ENCODE measurements at regions not wholly inside any gene's neighbourhood (a gene's known extent, or its start where the extent isn't known, plus 50 kb on each side); places are given as distances from the start of the nearest gene placed in this dataset.
"Not testable (repeated sequence)": the region's sequence is repeated elsewhere in the genome, so short reads cannot be mapped to it uniquely, and the experiment has no call there.

DNA sequence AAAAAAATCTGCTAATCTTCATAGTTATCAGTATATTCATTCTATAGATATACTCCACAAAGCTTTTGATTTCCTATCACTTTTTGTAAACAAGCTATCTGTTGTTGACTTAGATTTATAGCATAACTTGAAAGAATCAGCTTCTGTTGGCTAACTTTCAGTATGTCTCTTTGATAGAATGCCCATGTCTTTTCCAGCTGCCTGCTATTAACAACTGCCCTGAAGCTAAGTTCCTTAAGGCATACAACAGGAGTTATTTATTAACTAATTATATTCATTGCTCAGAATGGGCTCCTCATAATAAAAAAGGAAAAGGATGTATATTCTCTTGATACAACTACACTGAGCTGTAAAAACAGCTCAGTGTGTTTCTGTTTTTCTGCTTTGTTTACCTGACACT is 293.9 kb downstream of the TUSC7 start:
- DNase-seq (ENCODE audit: low read depth), result no peak

DNA sequence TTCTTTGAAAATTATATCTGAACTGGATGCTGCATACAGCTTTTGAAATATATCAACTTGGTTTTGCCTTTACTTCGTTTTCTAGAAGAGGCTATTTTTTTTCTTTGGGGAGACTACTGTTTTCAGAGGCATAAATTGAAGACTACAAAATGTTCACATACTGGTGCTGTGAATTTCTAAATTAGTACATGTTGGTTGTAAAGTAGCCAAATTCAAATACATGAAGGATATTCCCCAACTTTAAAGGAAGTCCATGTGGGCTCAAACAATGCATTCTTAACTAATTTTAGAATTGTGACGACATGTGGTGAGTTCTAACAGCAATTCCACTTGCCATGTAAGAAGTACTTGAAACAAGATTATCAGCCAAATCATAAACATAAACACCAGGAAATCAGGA is 295.7 kb downstream of the TUSC7 start:
- no peak for DNase-seq (ENCODE audit: low read depth)

DNA sequence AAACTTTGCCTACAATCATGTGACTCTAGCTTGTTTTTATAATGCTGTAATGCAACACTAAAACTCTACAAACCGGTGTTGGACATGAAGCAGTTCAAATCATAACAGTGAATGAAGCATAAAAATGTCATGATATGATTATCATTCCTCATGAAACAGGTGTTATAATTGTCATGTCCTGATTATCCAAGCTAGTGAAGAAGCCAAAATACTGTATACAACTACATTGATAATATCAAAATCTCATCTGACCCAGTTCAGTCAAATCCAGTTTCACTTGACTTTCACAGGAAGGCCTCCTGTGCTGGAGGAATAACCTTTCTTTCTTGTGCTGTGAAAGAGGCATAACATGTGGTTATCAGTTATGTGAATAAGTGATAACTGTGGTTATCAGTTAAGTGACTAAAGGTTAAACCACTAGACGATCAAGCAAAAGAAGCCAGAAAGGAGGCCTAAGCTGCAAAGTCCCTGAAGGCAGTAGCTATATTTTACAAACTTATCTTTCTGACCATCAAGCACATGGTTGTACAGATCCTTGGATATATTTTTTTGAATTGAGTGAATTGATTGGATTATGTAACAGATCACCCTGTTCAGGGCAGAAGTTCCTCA is 296.4 kb downstream of the TUSC7 start:
- no peak for DNase-seq (ENCODE audit: low read depth)

DNA sequence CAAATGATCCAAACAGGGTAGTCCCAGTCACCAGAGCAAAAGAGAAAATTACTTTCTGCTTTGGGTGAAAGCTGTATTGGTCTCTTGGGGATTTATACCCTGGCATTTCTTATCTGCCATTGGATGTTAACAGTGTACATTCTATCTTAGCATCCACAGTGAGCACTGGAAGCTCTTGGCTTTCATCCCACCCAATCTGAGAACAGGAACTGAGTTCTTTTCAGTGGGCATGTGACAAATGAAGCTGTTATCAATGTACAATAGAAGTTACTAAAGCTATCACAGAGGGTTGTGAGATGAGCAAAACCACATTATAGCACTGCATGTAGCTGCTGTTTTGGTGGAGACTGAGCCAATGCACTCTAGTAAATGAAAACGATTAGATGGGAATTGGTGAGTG is 300.7 kb downstream of the TUSC7 start:
- no peak for DNase-seq (ENCODE audit: low read depth)

DNA sequence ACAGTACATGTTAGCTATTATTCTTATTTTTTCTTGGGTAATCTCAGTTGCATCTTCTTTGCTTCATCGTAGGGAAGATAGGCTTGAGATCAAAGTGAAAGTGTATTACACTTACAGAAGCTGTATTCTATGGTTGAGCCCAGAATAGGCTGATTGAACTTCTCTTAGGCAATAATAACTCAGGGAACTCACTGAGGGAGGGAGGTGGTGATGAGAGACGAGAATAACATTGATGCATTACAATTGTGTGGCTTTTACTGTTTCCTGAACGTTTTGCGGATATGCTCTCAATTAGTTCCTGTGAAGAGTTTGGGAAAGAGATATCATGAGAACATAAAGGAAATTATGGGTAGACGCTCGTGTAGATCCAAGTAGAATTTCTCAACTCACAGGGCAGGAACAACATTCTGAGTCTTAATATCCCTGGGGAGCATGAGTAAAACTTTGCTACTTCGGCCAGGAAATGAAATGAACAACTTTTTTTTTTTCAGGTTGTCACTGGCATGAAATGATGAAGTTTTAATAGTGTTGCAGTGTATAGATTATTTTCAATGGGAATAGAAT is 302.2 kb downstream of the TUSC7 start:
- no peak for DNase-seq (ENCODE audit: low read depth)

DNA sequence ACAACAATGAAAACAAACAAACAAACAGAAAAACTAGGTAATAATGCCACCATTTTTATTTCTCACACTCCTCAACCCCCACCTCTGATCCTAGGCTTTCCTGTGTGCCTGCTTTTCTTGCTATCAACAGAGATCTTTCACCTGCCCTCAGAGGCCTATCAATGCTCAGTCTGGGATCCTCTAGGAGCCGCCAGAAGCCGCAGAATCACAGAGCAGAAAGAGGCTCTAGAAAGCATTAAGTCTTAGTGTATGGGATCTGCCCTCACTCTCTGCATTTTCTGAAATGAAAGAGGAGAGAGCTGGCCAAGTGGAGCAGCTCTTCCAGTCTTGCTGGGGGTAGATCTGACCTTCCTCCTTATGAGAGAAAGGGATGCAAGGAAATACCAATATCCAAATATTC is 306.8 kb downstream of the TUSC7 start:
- no peak for DNase-seq (ENCODE audit: low read depth)

DNA sequence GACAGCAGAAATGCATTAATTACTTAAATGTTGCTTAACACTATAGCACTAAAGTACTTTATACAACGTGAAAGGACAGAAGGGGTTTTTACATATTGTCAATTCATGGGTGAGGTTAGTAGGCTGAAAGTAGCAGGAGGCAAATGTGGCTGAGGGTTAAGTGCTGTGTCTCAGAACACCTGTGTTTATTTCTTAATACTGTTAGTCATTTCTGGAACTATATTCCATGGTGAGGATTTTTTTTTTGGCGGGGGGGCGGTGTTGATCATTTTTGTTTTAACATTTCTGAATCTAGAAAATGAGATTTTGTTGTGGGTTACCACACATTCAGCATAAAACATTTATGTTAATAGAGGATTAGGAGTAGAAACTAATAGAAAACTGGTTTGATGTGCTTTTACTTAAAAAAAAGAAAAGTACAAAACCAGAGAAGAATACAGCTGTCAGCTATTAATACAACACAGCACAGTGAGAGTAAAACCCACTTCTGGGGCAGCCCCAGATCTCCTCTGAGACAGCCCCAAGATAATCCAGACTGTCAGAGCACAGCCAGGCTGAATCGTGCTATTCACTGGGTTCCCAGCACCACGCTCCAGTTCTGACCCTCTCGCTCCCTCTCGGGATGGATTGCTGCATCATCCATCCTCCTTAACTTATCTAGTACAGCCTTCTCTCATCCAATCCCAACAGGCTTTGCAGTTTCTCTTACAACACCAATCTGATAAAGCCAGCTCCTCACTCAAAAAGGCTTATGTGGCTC is 307.7 kb downstream of the TUSC7 start:
- no peak for DNase-seq (ENCODE audit: low read depth)

DNA sequence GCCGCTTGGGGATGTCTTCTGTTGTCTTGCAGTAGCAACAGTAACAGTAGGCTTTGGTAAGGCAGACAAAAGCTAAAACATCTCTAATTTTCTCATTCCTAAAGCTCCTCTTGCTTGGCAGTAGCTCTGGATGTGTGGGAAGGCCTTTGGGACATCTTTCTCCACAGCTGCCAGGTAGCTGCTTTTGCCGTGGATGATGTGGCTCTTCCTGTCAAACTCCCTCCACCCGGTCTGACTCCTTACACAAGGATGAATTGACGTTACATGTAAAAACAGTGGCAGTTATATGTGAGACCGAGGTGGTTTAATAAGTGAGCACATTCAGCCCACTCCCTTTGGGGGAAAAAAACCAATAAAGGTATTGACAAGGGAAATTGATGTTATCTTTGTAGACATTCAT is 309.1 kb downstream of the TUSC7 start:
- DNase-seq (ENCODE audit: low read depth), result no peak

DNA sequence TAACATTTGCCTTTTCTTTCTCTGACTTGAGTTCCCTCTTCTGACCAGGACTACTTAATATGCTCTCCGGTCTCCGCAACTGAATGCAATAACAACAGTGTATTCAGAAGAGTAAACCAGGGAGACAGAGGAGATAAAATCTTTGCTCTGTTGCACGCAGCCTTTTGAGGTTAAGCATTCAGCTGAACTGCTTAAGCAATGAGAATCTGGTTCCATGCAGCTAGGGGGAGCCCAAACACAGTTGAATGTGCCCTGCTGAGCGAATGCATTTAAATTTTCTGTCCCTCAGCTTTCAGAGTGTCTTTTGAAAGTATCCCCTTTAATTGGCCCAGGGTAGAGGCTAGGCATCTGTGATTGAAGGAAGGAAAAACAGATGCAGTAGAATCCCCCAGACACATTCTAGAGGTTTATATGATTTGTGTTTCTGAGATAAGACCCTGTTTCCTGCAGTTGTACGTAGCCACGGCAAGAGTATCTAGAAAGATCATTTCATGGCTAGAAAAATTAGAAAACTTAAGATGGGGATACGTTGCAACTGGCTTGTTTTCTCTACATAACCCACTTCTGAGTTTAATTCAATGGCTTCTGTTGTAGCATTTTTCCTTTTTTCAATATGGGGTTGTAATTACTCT is 309.6 kb downstream of the TUSC7 start:
- DNase-seq (ENCODE audit: low read depth), result peak; percentile 79

DNA sequence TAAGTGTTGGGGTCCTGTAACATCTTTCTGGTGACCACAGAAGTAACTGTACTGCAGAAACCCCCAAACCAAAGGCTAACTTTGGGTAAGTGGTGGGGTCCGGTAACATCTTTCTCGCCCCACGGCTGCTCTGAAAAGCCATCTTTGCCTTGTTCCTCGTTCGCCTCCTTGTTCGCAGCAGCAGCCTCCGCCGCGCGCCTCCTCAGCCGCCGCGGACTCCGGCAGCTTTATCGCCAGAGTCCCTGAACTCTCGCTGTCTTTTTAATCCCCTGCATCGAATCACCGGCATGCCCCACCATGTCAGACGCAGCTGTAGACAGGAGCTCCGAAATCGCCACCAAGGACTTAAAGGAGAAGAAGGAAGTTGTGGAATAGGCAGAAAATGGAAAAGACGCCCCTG is 316.8 kb downstream of the TUSC7 start:
- DNase-seq (ENCODE audit: low read depth), result no peak

DNA sequence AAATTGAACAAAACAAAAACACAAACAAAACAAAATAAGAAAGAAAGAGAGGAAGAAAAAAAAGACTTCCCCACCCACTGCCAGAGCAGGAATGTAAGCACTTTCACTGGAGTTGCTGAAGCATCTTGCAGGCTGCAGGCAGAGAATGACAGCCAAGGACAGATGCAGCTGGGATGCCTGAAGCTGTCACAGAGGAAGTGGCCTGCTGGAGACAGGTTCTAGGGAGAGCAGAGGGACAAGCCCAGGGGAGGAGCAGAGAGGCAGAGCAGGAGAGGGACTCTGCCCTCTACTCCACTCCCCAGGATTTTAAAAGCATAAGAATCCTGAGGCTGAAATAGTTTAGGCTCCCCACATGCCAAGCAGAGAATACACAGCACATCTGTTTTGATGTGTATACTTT is 326.2 kb downstream of the TUSC7 start:
- DNase-seq (ENCODE audit: low read depth), result peak; percentile 70

DNA sequence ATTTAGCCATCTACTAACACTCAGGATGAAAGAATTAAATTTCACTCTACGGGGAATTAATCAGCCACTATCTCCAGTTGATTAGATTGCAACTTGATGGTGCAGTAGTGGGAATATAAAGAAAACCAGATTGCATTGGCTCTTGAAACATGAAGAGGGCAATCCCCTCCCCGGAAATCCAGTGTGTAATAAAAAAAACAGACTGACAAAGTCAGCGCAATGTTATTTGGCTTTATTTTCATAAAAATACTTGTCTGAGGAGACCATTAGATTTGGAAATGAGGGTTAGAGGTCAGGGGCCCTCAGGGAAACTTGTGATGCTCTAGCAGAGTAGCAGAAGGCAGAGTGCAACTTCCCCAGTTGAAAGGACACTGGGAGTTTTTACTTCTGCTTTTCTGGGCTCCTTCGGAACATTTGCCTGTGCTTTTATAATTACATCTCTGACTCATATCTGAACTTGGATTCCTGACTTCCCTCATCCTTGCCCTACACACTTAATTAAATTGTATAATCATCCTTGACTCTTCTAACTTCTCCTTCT is 326.8 kb downstream of the TUSC7 start:
- peak; percentile 98 for DNase-seq (ENCODE audit: low read depth)

DNA sequence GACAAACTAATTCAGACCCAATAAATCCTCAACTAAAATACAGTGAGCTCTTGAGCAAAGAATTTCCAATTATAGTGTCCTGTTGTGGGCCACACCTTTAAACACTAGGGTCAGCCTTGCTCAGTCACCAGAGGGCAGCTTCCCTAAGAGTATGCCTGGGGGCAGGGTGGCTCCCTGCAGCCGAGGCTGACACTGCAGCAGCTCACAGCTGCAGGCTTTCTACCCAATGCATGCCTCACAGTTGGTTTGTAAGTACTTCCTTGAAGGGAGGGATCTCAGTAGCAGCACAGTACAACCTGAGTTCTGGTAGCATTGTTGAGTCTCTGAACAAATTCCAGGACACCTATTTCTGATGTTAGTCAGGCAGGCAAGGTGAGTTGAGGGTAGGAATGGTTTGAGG is 335.6 kb downstream of the TUSC7 start:
- DNase-seq (ENCODE audit: low read depth), result peak; percentile 52

DNA sequence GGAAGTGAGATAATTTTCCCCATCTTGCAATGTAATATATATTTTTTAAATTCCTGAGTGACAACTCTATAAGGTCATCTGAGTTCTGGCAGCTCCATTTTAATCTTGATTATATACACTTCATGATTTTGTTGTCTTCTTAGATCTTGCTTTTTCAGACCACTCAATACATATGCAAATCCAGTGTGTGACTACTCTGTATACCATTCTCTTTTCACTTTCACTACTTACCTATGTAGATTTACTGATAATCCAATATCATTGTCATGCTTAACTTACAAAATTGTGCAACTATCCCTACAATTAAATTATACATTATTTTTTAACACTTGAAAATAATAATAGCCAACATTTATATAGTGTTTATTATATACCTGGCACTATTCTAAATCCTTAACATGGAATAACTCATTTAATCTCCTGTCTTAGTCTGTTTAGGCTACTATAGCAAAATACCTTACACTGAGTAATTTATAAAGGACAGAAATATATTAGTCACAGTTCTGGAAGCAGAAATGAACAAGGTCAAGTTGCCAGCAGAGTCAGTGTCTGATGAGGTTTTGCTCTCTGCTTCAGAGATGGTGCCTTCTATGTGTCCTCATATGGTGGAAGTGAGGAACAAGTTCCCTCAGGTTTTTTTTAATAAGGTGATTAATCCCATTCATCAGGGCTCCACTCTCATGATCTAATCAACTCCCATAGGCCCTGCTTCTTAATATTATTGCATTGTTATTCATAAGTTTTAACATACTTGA is 338.5 kb downstream of the TUSC7 start:
- DNase-seq (ENCODE audit: low read depth), result peak; percentile 32

DNA sequence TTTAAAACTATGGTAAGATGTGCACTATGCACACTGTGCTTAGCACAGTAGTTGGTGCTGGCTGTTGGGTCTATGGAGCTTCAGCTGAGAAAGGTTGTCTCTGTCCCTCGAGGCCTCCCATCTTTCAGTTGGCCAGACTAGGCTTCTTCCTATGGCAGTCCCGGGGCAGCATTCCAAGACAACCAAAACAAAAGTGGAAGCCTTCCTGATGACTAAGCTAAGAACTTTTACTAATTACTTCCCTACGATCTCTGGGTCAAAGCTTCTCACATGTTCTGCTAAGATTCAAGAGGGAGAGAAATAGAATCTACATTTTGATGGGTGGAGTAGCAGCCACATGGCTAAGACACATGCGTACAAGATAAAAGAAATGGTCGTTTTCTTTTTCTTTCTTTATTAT is 342.8 kb downstream of the TUSC7 start:
- peak; percentile 95 for DNase-seq (ENCODE audit: low read depth)

DNA sequence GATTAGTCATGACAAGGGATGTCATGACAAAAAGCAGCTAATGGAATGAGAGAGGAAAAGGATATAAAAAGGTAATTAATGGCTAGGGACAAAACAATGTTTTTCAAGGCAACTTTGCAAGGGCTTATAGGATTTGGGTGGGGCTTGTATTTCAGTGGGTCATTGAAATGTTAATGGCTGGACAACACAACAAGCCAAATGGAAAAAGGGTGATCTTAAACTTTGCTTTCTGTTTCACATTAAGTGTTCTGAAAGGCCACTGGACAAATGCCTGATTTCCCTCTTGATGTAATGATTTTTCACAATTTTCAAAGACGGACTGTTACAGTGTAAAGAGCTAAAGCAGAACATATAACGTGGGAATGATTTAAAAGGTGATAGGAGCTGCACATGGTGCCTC is 345.0 kb downstream of the TUSC7 start:
- peak; percentile 13 for DNase-seq (ENCODE audit: low read depth)

DNA sequence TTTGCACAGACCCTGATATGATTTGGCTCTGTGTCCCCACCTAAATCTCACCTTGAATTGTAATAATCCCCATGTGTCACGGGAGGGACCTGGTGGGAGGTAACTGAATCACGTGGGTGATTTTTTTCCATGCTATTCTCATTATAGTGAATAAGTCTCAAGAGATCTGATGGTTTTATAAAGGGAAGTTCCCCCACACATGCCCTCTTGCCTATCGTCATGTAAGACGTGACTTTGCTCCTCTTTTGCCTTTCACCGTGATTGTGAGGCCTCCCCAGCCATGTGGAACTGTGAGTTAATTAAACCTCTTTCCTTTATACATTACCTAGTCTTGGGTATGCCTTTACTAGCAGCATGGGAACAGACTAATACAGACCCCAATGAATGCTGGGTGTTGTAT is 347.4 kb downstream of the TUSC7 start:
- DNase-seq (ENCODE audit: low read depth), result not testable (repeated sequence)

DNA sequence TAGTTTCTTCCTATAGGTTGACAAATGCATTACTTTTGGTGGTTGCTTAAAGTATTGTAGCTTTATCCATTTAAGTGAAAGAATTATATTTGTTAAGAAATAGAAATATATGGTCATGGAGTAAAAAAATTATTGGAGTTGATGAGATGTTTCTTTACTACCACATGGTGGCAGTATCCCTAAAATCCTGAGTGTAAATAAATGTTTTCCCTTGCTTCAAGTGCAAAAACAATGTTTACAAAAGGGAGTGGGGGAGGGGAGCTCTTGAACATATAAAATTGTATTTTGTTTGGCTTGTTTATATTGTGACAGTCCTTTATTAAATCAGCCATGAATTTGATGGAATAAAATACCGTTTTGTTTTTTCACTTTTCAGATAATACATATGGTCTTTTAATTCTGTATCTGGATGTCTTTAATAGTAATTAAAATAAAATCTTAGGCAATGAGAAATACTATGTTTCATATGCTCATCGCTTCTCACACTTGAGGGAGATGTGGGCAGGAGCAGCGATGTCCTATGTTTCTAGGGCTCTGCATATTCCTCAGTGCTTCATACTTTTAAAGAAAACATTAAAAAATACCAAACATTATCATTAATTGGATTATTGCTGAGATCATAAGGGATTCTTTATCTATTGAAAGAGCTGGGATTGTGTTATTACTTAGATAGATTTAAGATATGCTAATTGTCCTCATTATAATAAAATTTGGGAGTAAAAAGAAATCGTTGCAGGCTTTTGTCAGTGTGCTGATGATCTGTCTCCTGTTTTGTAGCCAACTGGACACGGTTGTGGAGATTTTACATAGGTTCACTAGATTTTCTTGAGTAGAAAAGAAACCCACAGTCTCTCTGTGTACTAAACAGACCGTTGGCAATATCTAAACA is 349.7 kb downstream of the TUSC7 start:
- DNase-seq (ENCODE audit: low read depth), result peak; percentile 44

DNA sequence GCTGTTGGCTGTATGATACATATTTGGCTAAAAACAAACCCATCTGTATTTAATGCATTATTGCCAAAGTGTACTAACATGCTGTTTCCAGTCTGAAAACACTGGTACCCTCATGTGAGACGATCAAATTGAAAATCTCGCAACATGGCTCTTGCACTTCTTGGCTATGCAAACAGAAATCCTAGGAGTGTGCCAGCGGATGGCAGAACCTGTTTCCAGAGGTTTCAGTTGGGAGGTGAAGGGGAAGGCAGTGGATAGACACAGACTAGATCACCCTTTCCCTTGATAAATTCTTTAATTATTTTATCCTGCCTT is 350.3 kb downstream of the TUSC7 start:
- no peak for DNase-seq (ENCODE audit: low read depth)

DNA sequence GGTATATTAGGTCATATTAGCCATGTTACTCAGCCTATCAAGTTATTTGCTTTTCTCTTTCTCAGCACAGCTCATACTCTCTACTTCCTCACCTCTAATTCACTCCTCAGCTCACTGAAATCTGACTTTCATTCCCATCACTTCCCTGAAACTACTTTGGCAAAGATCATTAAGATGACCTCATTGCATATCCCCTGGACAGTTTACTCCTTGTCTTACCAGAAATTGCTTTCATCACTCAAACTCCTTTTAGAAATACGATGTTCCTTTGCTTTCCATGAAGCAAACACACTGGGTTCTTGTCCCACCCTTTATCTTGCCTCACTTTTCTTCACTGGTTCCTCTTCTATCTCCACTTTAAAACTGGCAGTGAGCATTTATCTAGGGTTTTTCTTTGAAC is 354.4 kb downstream of the TUSC7 start:
- peak; percentile 46 for DNase-seq (ENCODE audit: low read depth)

DNA sequence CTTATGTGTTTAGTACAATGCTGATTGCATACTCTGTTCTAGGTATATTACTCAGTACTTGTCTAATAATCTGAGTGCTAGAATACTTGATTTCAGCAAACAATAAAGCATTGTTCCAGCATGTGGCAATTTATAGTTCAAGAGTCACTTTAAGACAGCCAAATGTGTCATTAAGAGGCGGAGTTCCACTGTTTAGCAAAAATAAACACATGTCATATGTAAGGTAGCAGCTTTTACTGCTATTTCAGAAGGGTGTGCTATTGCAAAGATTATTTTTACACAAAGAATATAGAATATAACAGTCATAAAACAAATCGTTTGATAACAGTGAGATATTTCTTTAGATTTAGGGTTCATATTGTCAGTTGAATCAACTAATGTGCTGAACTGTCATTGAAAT is 358.7 kb downstream of the TUSC7 start:
- no peak for DNase-seq (ENCODE audit: low read depth)
